Neuron (in vitro differentiated cells): ENCODE measurements at regions not wholly inside any gene's neighbourhood (a gene's known extent, or its start where the extent isn't known, plus 50 kb on each side); places are given as distances from the start of the nearest gene placed in this dataset.
"Not testable (repeated sequence)": the region's sequence is repeated elsewhere in the genome, so short reads cannot be mapped to it uniquely, and the experiment has no call there.

Experiments
- H2AFZ ChIP-seq: one replicate; pipeline ENCODE4 v1.6.1; 2013; ENCODE audit warnings: low read depth, mild to moderate bottlenecking, inconsistent platforms, low read length, moderate library complexity
- H3K27me3 ChIP-seq: one replicate; pipeline ENCODE4 v1.6.1; 2013; ENCODE audit warnings: low read length; ENCODE audit not compliant: insufficient read depth
- H3K36me3 ChIP-seq: one replicate; pipeline ENCODE4 v1.6.1; 2013; ENCODE audit warnings: low read length; ENCODE audit not compliant: insufficient read depth
- H3K4me1 ChIP-seq: one replicate; pipeline ENCODE4 v1.6.1; 2013; ENCODE audit warnings: low read length; ENCODE audit not compliant: insufficient read depth
- H3K4me3 ChIP-seq: 2 replicates; pipeline ENCODE4 v1.5.1; 2013; ENCODE audit warnings: mild to moderate bottlenecking, low read length, moderate library complexity
- H3K9me3 ChIP-seq: one replicate; pipeline ENCODE4 v1.6.1; 2013; ENCODE audit warnings: low read length

DNA sequence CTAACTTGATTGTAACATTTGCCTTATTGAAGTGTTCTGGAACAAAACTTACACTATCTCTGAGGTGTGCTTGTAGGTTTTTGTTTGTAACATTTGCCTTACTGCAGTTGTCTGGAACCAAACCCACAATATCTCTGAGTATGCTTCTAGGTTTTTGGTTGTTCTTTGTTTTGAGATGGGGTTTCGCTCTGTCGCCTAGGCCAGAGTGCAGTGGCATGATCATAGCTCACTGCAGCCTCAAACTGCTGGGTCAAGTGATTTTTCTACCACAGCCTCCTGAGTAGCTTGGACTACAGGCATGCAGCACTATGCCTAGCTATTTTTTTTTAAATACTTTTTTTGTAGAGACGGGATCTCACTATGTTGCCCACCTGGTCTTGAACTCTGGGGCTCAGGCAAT lies 1464.6 kb downstream of the FOXD4L5 start:
- not testable (repeated sequence) for H3K4me1 ChIP-seq, H2AFZ ChIP-seq, H3K36me3 ChIP-seq, H3K9me3 ChIP-seq, H3K4me3 ChIP-seq
- peaks cover 12% of the 10 kb centered on the region for H3K27me3 ChIP-seq

DNA sequence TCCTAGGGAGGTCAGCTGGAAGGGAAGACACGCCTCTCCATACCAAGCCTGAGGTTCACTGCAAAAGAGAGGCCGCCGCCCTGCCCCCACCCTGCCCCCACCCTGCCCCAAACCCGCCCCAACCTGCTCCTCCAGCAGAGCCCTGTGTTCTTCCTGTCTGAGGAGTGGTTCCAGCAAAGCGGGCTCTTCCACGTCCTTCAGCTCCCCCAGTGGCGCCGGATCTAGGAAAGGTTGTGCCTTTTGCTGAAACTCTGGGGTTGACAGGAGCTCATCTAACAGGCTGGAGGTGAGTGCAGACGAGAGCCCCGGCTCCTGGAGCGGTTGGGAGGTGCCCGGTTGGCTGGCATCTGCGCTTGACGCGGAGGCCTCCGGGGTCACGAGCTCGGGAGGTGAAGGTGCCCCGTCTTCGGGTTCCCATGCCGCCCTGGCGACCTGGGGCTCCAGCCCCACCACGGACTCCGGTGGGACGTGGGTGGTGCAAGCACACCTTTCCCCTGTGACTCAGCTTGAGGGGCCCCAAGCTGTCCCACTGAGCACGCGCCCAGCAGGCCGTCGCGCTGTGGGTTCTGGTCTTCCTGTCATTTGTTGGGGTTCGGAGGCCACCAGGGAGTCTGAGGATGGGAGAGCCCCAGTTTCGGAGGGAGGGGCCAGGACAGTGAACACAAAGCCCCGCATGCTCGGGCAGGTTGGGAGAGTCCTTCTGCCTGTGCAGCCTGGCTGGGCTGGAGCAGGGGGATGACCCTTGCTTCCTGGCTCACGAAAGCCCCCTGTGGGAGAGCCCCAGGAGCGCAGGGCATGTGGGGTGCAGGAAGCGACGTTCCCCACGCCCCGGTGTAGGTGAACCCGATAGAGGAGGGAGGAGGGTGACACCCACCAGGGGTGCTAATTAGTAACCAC lies 1467.1 kb downstream of the FOXD4L5 start:
- Histone ChIP-seq H2AFZ (no peak overlapping the region), H3K9me3 (no peaks in the 10 kb centered on the region), H3K27me3 (peaks cover 12% of the 10 kb centered on the region), H3K4me1 (peaks cover 7% of the 10 kb centered on the region), H3K4me3 (peak overlapping the region; percentile 38), H3K36me3 (no peaks in the 10 kb centered on the region)

DNA sequence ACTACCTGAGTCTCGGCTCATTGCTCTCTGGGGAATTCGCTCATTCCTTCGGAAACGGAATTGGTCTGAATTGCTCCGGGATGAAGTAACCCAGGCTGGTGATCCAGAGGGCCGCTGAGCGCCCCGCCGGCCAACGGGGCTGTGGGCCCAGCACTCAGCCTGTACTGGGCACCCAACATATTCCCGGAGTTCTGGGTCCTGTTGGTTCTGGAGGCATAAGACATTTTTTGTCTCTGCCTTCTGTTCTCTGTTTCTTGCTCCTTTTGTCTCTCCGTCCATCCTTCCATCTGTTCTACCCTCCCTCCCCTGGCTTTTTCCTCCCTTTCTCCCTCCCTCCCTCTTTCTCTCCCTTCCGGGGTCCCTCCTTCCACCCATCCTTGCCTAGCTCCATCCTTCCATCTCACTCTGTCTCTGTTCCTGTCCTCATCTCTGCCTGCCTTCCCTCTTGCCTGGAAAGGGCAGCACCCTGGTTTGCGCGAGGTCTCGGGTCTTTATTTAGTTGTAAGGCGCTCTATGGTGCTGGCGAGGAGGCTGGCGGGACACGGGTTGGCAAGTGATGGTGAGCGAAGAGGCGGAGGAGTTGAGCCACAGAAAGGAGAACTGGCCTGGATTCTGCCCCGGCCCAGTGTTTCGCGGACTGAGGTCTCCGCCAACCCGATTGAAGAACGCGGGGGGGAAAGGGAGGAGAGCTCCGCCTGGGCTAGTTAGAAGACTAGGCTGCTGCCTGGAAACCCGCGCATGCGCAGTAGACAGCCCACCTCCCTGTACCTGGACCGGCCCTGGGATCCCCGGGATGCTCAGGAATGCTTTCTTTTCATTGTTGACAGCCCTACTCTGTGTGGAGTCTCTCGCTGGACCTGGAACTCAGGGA lies 1468.0 kb downstream of the FOXD4L5 start:
- Histone ChIP-seq H2AFZ (peak overlapping the region; percentile 2), H3K36me3 (no peaks in the 10 kb centered on the region), H3K4me3 (peak overlapping the region; percentile 38), H3K4me1 (peaks cover 7% of the 10 kb centered on the region), H3K27me3 (peaks cover 12% of the 10 kb centered on the region), H3K9me3 (no peaks in the 10 kb centered on the region)

DNA sequence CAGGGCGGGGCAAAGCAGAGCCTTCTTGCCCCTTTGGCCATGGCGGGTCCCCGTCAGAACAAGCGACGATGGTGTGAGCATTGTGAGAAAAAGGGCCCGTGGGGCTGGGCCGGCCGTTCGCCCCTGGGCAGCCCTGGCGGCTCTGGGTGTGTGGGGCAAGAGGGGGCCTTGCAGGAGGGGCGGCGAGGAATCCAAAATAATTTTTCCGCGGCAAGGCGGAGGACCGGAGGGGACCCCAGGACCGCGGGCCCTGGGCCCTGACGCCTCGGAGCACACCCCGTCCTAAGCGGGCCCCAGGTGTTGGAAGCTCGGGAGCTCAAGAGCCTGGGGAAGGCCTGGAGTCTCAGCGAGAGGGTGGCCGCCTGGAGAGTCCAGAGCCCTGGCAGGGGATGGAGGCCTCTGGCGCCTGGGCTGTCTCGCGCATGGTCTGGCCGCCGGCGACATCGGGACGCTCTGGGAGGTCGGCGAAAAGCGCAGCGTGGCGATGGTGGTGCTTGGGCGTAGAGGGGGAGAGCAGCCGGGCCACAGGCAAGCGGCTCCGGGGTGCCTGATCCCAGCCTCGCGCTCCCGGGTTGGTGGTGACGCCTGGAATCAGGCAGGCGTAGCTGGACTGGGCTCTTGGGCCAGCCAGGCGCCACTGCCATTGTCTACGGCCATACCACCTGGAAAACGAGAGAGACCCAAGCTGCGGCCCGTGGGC lies 1469.9 kb downstream of the FOXD4L5 start:
- H3K9me3 ChIP-seq, H3K36me3 ChIP-seq, H3K4me3 ChIP-seq, H2AFZ ChIP-seq, H3K4me1 ChIP-seq: not testable (repeated sequence)
- H3K27me3 ChIP-seq: peaks cover 12% of the 10 kb centered on the region

DNA sequence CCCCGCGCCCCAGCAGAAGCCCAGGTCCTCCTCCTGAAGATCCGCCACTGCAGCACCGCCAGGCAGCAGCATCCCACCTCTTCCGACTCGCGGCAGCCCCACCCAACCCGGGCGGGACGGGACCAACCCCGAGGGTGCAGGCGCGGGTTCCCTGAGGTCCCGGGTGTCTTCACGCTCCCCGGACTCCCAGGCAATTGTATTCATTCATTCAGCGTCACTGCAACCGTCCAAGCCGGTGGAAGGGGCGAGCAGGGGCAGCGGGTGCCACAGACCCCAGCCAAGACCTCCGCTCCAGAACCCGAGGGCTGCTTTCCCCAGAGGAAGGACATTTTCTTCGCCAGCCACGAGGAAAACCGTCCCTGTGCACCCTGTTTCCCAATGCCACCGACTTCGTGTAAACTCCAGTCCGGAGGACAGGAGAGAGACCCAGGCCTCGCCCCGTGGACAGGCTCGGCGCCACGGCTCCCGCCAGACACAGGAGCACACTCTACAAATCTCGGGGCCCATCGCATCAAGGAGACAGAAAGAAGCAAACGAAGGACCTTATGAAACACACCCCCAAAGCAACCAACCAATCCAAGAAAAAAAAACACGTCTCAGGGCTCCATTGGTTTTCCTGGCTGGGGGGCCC lies 1471.5 kb downstream of the FOXD4L5 start:
- H3K4me3 ChIP-seq, H3K4me1 ChIP-seq, H3K36me3 ChIP-seq, H2AFZ ChIP-seq, H3K9me3 ChIP-seq: not testable (repeated sequence)
- peaks cover 12% of the 10 kb centered on the region for H3K27me3 ChIP-seq

DNA sequence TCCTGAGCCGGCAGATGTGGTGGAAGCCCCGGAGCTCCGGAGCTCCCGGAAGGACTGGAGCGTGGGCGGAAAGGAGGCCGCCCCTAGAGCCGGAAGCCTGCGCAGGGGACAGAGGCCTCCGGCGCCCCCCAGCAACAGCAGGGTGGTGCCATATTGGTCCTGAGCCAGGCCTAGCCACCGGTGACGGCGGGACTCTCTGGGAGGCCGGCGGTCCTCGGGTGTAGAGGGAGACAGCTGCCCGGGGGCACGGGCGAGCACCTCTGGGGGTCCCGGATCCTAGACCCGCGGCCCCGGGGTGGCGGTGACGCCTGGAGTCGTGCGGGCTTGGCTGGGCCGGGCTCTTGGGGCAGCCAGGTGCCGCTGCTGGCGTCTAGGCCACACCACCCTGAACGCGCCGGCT lies 1472.2 kb downstream of the FOXD4L5 start:
- H3K9me3 ChIP-seq, H3K27me3 ChIP-seq, H3K4me1 ChIP-seq, H3K36me3 ChIP-seq, H2AFZ ChIP-seq, H3K4me3 ChIP-seq: not testable (repeated sequence)

DNA sequence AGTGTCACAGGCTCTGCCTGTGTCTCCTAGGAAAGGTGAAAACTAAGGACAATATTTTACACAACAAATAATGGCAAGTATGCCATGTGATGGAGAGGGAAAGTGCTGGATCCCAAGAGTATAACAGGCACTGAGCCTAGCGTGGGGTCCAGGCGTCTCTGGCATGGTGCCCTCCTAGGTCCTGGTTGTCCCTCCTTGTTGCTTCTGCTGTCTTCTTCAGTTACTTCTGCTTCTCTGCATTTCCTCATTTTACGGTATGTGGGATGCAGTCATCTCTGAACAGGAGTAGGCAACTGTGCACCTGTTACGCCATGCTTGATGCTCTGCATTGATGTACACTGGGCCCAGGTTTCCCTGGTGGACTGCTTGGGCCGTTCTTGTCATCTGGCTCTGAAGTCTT lies 1480.8 kb downstream of the FOXD4L5 start:
- H3K27me3 ChIP-seq, H3K9me3 ChIP-seq, H3K4me3 ChIP-seq, H3K36me3 ChIP-seq, H3K4me1 ChIP-seq, H2AFZ ChIP-seq: not testable (repeated sequence)

DNA sequence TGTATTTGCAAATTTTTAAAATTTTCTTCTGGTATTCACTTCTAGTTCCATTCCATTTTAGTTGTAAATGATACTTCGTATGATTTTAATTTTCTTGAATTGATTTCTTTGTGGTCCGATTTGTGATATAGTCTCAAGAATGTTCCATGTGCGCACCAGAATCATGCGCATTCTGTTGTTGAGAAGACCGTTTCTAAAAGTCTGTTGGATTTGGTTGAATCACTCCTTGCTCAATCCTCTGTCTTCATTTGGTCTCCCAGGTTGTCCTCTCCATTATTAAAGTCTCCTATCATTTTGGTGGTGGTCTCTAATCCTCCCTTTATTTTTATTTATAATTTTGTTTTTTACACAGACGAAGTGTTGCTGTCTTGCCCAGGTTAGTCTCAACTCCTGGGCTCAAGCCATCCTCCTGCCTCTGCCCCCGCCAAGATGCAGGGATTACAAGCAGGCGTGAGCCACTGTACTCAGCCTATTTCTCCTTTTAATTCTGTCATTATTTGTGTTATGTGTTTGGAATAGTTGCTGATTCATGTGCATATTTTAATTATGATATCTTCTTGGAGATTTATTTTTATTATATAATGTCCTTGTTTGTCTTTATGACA lies 1490.8 kb downstream of the FOXD4L5 start:
- not testable (repeated sequence) for H3K36me3 ChIP-seq, H3K27me3 ChIP-seq, H2AFZ ChIP-seq, H3K9me3 ChIP-seq, H3K4me3 ChIP-seq, H3K4me1 ChIP-seq

DNA sequence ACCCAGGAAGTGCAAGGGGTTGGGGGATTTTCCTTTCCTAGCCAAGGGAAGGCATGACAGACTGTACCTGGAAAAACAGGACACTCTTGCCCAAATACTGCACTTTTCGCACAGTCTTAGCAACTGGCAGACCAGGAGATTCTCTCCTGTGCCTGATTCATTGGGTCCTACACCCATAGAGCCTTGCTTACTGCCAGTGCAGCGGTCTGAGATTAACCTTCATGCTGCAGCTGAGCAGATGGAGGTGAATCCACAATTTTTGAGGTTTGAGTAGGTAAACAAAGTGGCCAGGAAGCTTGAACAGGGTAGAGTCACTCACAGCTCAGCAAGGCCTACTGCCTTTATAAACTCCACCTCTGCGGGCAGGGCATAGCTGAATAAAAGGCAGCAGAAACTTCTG lies 1497.6 kb downstream of the FOXD4L5 start:
- not testable (repeated sequence) for H3K4me1 ChIP-seq, H2AFZ ChIP-seq, H3K36me3 ChIP-seq, H3K27me3 ChIP-seq, H3K9me3 ChIP-seq, H3K4me3 ChIP-seq

DNA sequence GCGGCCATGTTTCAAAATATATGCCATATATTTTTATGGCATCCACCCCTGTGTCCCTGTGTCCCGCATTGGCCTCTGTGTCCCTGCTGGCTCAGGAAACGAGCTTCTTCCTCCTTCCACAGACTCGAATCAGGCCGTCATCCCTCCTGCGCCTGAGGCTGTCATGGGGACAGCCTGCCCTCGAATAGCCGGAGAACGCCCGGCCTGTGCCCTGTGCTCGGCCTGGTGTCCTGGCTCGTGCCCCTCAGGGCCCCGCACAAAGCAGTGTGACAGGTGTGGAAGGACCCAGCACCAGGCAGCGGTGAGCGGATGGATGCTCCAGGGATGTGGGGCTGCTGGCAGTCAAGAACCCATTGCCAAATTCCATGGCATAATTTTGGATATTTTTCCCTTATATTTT lies 1500.0 kb downstream of the FOXD4L5 start:
- not testable (repeated sequence) for H3K9me3 ChIP-seq, H3K27me3 ChIP-seq, H3K4me1 ChIP-seq, H3K36me3 ChIP-seq, H3K4me3 ChIP-seq, H2AFZ ChIP-seq

DNA sequence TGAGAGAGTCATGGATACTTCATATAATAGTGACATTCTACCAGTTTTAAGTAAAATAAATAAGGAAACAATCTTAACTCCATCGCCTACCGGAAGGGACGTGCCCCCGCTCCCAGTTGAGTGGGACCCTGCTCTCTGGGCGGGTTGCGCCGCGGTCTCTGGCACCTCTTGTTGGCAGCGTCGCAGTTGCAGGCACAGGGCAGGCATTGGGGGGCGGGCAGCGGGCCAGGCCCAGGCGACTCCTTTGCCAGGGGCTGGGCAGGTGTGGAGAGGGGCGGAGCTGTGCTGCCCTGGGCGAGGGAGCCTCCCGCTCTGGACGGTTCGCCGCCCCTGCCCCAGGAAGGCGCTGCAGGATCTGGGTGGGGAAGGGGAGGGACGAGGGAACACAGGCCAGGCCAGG lies 1500.6 kb downstream of the FOXD4L5 start:
- not testable (repeated sequence) for H3K9me3 ChIP-seq, H2AFZ ChIP-seq, H3K36me3 ChIP-seq, H3K27me3 ChIP-seq, H3K4me3 ChIP-seq, H3K4me1 ChIP-seq

DNA sequence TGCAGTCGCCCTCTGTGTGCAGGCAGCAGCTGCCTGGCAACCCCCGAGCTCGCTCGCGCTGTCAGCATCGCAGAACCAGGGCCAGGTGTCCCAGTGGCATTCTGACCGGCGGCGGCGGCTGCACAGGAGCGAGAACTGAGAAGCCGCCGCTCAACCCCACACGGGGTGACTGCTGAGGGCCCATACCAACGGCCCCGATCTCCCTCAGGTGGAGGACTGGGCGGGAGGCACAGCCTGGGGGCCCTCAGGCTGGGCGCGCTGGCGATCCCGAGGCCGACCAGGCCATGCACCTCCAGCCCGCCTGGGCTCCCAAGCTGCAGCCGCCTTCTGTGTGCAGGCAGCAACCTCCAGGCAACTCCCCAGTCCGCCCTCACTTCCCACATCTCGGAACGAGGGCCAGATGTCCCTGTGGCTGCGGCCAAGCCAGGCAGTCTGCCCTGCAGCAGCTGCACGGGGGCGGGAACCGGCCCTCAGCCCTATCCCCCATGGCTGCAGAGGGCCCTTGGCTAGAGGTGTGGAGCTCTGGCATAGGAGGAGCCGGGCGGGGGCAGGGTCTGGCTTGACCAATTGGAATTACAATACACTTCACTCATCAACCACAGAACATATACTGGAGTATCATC lies 1503.1 kb downstream of the FOXD4L5 start:
- not testable (repeated sequence) for H3K4me3 ChIP-seq, H3K27me3 ChIP-seq, H3K36me3 ChIP-seq, H3K9me3 ChIP-seq, H2AFZ ChIP-seq, H3K4me1 ChIP-seq
